ENCODE measurements at regions not wholly inside any gene's neighbourhood (a gene's known extent, or its start where the extent isn't known, plus 50 kb on each side); places are given as distances from the start of the nearest gene placed in this dataset.

GRCh38 chr1:95850763-95851162, 616.8 kb downstream of the RWDD3 start:
- peaks cover 0 to 4% (median 3%) of the 10 kb centered on the region in 5 donors for H3K9me3 ChIP-seq (ENCODE audit: control insufficient read depth in 5 of 5, low read length in 5 of 5)
- H3K36me3 ChIP-seq (ENCODE audit: control insufficient read depth in 5 of 5, insufficient read depth in 5 of 5, low read length in 5 of 5), result peaks cover 0 to 4% (median 0%) of the 10 kb centered on the region in 5 donors
- H3K27ac ChIP-seq (ENCODE audit: low read depth, low read length), result no peak overlapping the region
- H3K4me3 ChIP-seq (ENCODE audit: low read depth in 1 of 5, low read length in 5 of 5), result no peak overlapping the region
- no peak overlapping the region for H3K9ac ChIP-seq (ENCODE audit: low read length in 5 of 5)
- no peaks in the 10 kb centered on the region for H3K4me1 ChIP-seq (ENCODE audit: control insufficient read depth in 5 of 5, insufficient read depth in 5 of 5, low read length in 5 of 5)
- no peaks in the 10 kb centered on the region for H3K27me3 ChIP-seq (ENCODE audit: control insufficient read depth in 5 of 5, insufficient read depth in 4 of 5, low read length in 5 of 5)

- Histone ChIP-seq H3K4me1 (ENCODE audit: control insufficient read depth in 5 of 5, insufficient read depth in 5 of 5, low read length in 5 of 5) (no peaks in the 10 kb centered on the region), H3K9me3 (ENCODE audit: control insufficient read depth in 5 of 5, low read length in 5 of 5) (peaks cover 0 to 4% (median 3%) of the 10 kb centered on the region in 5 donors), H3K27ac (ENCODE audit: low read depth, low read length) (no peak overlapping the region), H3K36me3 (ENCODE audit: control insufficient read depth in 5 of 5, insufficient read depth in 5 of 5, low read length in 5 of 5) (peaks cover 0 to 4% (median 0%) of the 10 kb centered on the region in 5 donors), H3K27me3 (ENCODE audit: control insufficient read depth in 5 of 5, insufficient read depth in 4 of 5, low read length in 5 of 5) (no peaks in the 10 kb centered on the region), H3K9ac (ENCODE audit: low read length in 5 of 5) (no peak overlapping the region), H3K4me3 (ENCODE audit: low read depth in 1 of 5, low read length in 5 of 5) (no peak overlapping the region)
Measured at GRCh38 chr1:95852483-95853070, 618.6 kb downstream of the RWDD3 start.

- peaks cover 0 to 4% (median 0%) of the 10 kb centered on the region in 5 donors for H3K36me3 ChIP-seq (ENCODE audit: control insufficient read depth in 5 of 5, insufficient read depth in 5 of 5, low read length in 5 of 5)
- H3K27ac ChIP-seq (ENCODE audit: low read depth, low read length), result no peak overlapping the region
- no peak overlapping the region for H3K4me3 ChIP-seq (ENCODE audit: low read depth in 1 of 5, low read length in 5 of 5)
- no peak overlapping the region for H3K9ac ChIP-seq (ENCODE audit: low read length in 5 of 5)
- no peaks in the 10 kb centered on the region for H3K4me1 ChIP-seq (ENCODE audit: control insufficient read depth in 5 of 5, insufficient read depth in 5 of 5, low read length in 5 of 5)
- peaks cover 0 to 4% (median 3%) of the 10 kb centered on the region in 5 donors for H3K9me3 ChIP-seq (ENCODE audit: control insufficient read depth in 5 of 5, low read length in 5 of 5)
- no peaks in the 10 kb centered on the region for H3K27me3 ChIP-seq (ENCODE audit: control insufficient read depth in 5 of 5, insufficient read depth in 4 of 5, low read length in 5 of 5)
Measured at GRCh38 chr1:95854457-95854856, 620.4 kb downstream of the RWDD3 start.

- Histone ChIP-seq H3K4me3 (ENCODE audit: low read depth in 1 of 5, low read length in 5 of 5) (no peak overlapping the region), H3K27me3 (ENCODE audit: control insufficient read depth in 5 of 5, insufficient read depth in 4 of 5, low read length in 5 of 5) (no peaks in the 10 kb centered on the region), H3K9me3 (ENCODE audit: control insufficient read depth in 5 of 5, low read length in 5 of 5) (no peaks in the 10 kb centered on the region), H3K27ac (ENCODE audit: low read depth, low read length) (no peak overlapping the region), H3K36me3 (ENCODE audit: control insufficient read depth in 5 of 5, insufficient read depth in 5 of 5, low read length in 5 of 5) (no peaks in the 10 kb centered on the region), H3K4me1 (ENCODE audit: control insufficient read depth in 5 of 5, insufficient read depth in 5 of 5, low read length in 5 of 5) (no peaks in the 10 kb centered on the region), H3K9ac (ENCODE audit: low read length in 5 of 5) (no peak overlapping the region)
Measured at GRCh38 chr1:95863086-95863485, 629.1 kb downstream of the RWDD3 start.

- Histone ChIP-seq H3K4me1 (ENCODE audit: control insufficient read depth in 5 of 5, insufficient read depth in 5 of 5, low read length in 5 of 5) (no peaks in the 10 kb centered on the region), H3K9me3 (ENCODE audit: control insufficient read depth in 5 of 5, low read length in 5 of 5) (no peaks in the 10 kb centered on the region), H3K27me3 (ENCODE audit: control insufficient read depth in 5 of 5, insufficient read depth in 4 of 5, low read length in 5 of 5) (no peaks in the 10 kb centered on the region), H3K36me3 (ENCODE audit: control insufficient read depth in 5 of 5, insufficient read depth in 5 of 5, low read length in 5 of 5) (no peaks in the 10 kb centered on the region), H3K27ac (ENCODE audit: low read depth, low read length) (no peak overlapping the region), H3K9ac (ENCODE audit: low read length in 5 of 5) (no peak overlapping the region), H3K4me3 (ENCODE audit: low read depth in 1 of 5, low read length in 5 of 5) (no peak overlapping the region)
Measured at GRCh38 chr1:95865769-95866168, 631.8 kb downstream of the RWDD3 start.

GRCh38 chr1:95876276-95876675, 642.3 kb downstream of the RWDD3 start:
- no peaks in the 10 kb centered on the region for H3K27me3 ChIP-seq (ENCODE audit: control insufficient read depth in 5 of 5, insufficient read depth in 4 of 5, low read length in 5 of 5)
- H3K4me1 ChIP-seq (ENCODE audit: control insufficient read depth in 5 of 5, insufficient read depth in 5 of 5, low read length in 5 of 5), result peaks cover 0 to 4% (median 0%) of the 10 kb centered on the region in 5 donors
- H3K9me3 ChIP-seq (ENCODE audit: control insufficient read depth in 5 of 5, low read length in 5 of 5), result no peaks in the 10 kb centered on the region
- no peak overlapping the region for H3K27ac ChIP-seq (ENCODE audit: low read depth, low read length)
- H3K36me3 ChIP-seq (ENCODE audit: control insufficient read depth in 5 of 5, insufficient read depth in 5 of 5, low read length in 5 of 5), result no peaks in the 10 kb centered on the region
- no peak overlapping the region for H3K9ac ChIP-seq (ENCODE audit: low read length in 5 of 5)
- no peak overlapping the region for H3K4me3 ChIP-seq (ENCODE audit: low read depth in 1 of 5, low read length in 5 of 5)

GRCh38 chr1:95879498-95880050, 645.6 kb downstream of the RWDD3 start:
- Histone ChIP-seq H3K27ac (ENCODE audit: low read depth, low read length) (no peak overlapping the region), H3K4me3 (ENCODE audit: low read depth in 1 of 5, low read length in 5 of 5) (no peak overlapping the region), H3K4me1 (ENCODE audit: control insufficient read depth in 5 of 5, insufficient read depth in 5 of 5, low read length in 5 of 5) (peaks cover 0 to 4% (median 0%) of the 10 kb centered on the region in 5 donors), H3K27me3 (ENCODE audit: control insufficient read depth in 5 of 5, insufficient read depth in 4 of 5, low read length in 5 of 5) (no peaks in the 10 kb centered on the region), H3K9me3 (ENCODE audit: control insufficient read depth in 5 of 5, low read length in 5 of 5) (no peaks in the 10 kb centered on the region), H3K9ac (ENCODE audit: low read length in 5 of 5) (no peak overlapping the region), H3K36me3 (ENCODE audit: control insufficient read depth in 5 of 5, insufficient read depth in 5 of 5, low read length in 5 of 5) (no peaks in the 10 kb centered on the region)

GRCh38 chr1:95888941-95889390, 655.0 kb downstream of the RWDD3 start:
- Histone ChIP-seq H3K4me3 (ENCODE audit: low read depth in 1 of 5, low read length in 5 of 5) (peak overlapping the region in 1 of 5 donors; percentile 37), H3K36me3 (ENCODE audit: control insufficient read depth in 5 of 5, insufficient read depth in 5 of 5, low read length in 5 of 5) (no peaks in the 10 kb centered on the region), H3K27ac (ENCODE audit: low read depth, low read length) (no peak overlapping the region), H3K9me3 (ENCODE audit: control insufficient read depth in 5 of 5, low read length in 5 of 5) (no peaks in the 10 kb centered on the region), H3K9ac (ENCODE audit: low read length in 5 of 5) (no peak overlapping the region), H3K4me1 (ENCODE audit: control insufficient read depth in 5 of 5, insufficient read depth in 5 of 5, low read length in 5 of 5) (peaks cover 0 to 18% (median 2%) of the 10 kb centered on the region in 5 donors), H3K27me3 (ENCODE audit: control insufficient read depth in 5 of 5, insufficient read depth in 4 of 5, low read length in 5 of 5) (no peaks in the 10 kb centered on the region)

- Histone ChIP-seq H3K4me1 (ENCODE audit: control insufficient read depth in 5 of 5, insufficient read depth in 5 of 5, low read length in 5 of 5) (peaks cover 0 to 18% (median 2%) of the 10 kb centered on the region in 5 donors), H3K9me3 (ENCODE audit: control insufficient read depth in 5 of 5, low read length in 5 of 5) (no peaks in the 10 kb centered on the region), H3K9ac (ENCODE audit: low read length in 5 of 5) (no peak overlapping the region), H3K36me3 (ENCODE audit: control insufficient read depth in 5 of 5, insufficient read depth in 5 of 5, low read length in 5 of 5) (no peaks in the 10 kb centered on the region), H3K27ac (ENCODE audit: low read depth, low read length) (no peak overlapping the region), H3K4me3 (ENCODE audit: low read depth in 1 of 5, low read length in 5 of 5) (peak overlapping the region in 1 of 5 donors; percentile 37), H3K27me3 (ENCODE audit: control insufficient read depth in 5 of 5, insufficient read depth in 4 of 5, low read length in 5 of 5) (no peaks in the 10 kb centered on the region)
Measured at GRCh38 chr1:95889400-95889799, 655.4 kb downstream of the RWDD3 start.

GRCh38 chr1:95893921-95894320, 659.9 kb downstream of the RWDD3 start:
- Histone ChIP-seq H3K9ac (ENCODE audit: low read length in 5 of 5) (no peak overlapping the region), H3K9me3 (ENCODE audit: control insufficient read depth in 5 of 5, low read length in 5 of 5) (peaks cover 0 to 3% (median 0%) of the 10 kb centered on the region in 5 donors), H3K27me3 (ENCODE audit: control insufficient read depth in 5 of 5, insufficient read depth in 4 of 5, low read length in 5 of 5) (no peaks in the 10 kb centered on the region), H3K36me3 (ENCODE audit: control insufficient read depth in 5 of 5, insufficient read depth in 5 of 5, low read length in 5 of 5) (no peaks in the 10 kb centered on the region), H3K4me3 (ENCODE audit: low read depth in 1 of 5, low read length in 5 of 5) (no peak overlapping the region), H3K27ac (ENCODE audit: low read depth, low read length) (no peak overlapping the region), H3K4me1 (ENCODE audit: control insufficient read depth in 5 of 5, insufficient read depth in 5 of 5, low read length in 5 of 5) (peaks cover 0 to 7% (median 0%) of the 10 kb centered on the region in 5 donors)
